ENCODE measurements at regions not wholly inside any gene's neighbourhood (a gene's known extent, or its start where the extent isn't known, plus 50 kb on each side); places are given as distances from the start of the nearest gene placed in this dataset.

DNA sequence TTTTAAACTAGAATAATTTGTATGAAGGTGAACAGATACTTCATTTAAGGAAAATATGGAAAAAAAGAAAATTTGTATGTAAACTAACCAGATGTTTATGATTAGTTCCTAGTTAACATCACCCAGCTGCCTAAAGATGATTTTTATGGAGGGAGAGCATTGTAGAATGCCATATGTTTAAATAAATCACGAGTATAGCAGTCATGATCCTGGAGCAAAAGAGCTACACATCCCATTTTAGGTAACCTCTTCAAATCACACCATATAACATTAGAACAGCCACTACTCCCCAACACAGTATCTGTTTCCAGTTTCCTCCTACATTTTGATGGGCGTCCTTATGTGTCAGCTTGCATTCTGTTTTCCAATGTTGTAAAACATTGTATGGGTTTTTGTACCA lies 571.9 kb upstream of the FAM241A start:
- TF ChIP-seq, protein P1, sequence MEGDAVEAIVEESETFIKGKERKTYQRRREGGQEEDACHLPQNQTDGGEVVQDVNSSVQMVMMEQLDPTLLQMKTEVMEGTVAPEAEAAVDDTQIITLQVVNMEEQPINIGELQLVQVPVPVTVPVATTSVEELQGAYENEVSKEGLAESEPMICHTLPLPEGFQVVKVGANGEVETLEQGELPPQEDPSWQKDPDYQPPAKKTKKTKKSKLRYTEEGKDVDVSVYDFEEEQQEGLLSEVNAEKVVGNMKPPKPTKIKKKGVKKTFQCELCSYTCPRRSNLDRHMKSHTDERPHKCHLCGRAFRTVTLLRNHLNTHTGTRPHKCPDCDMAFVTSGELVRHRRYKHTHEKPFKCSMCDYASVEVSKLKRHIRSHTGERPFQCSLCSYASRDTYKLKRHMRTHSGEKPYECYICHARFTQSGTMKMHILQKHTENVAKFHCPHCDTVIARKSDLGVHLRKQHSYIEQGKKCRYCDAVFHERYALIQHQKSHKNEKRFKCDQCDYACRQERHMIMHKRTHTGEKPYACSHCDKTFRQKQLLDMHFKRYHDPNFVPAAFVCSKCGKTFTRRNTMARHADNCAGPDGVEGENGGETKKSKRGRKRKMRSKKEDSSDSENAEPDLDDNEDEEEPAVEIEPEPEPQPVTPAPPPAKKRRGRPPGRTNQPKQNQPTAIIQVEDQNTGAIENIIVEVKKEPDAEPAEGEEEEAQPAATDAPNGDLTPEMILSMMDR (IDR thresholded peaks at IDR 0.05) = no peak
- no peak for TF ChIP-seq POLR2AphosphoS5 (IDR thresholded peaks at IDR 0.05)

Data from suprapubic skin (tissue), 3 donors.